Neuronal stem cell (in vitro differentiated cells): ENCODE measurements at regions not wholly inside any gene's neighbourhood (a gene's known extent, or its start where the extent isn't known, plus 50 kb on each side); places are given as distances from the start of the nearest gene placed in this dataset.
A peak's percentile ranks its signal among the peaks of the same experiment; 100 is the strongest.

Experiments
- DNase-seq: peaks from one replicate; pipeline ENCODE4 v3.0.0-alpha.2; 2013; ENCODE audit warnings: low spot score
- H2AFZ ChIP-seq: one replicate; pipeline ENCODE4 v1.6.1; 2013; ENCODE audit warnings: mild to moderate bottlenecking, low read length, inconsistent platforms
- H2AK5ac ChIP-seq: 2 replicates; pipeline ENCODE4 v1.6.1; 2013; ENCODE audit warnings: low read depth, mild to moderate bottlenecking, inconsistent platforms, low read length, moderate library complexity, mixed read lengths
- H2BK120ac ChIP-seq: 2 replicates; pipeline ENCODE4 v1.6.1; 2013; ENCODE audit warnings: low read depth, mild to moderate bottlenecking, inconsistent platforms, low read length, moderate library complexity, mixed read lengths
- H2BK12ac ChIP-seq: one replicate; pipeline ENCODE4 v1.6.1; 2013; ENCODE audit warnings: low read length, inconsistent platforms
- H2BK15ac ChIP-seq: 2 replicates; pipeline ENCODE4 v1.6.1; 2013; ENCODE audit warnings: mild to moderate bottlenecking, low read length, inconsistent platforms, mixed read lengths
- H2BK5ac ChIP-seq: one replicate; pipeline ENCODE4 v1.6.1; 2013; ENCODE audit warnings: inconsistent platforms, mild to moderate bottlenecking, low read length, moderate library complexity
- H3K14ac ChIP-seq: one replicate; pipeline ENCODE4 v1.6.1; 2013; ENCODE audit warnings: low read length, inconsistent platforms
- H3K18ac ChIP-seq: 2 replicates; pipeline ENCODE4 v1.6.1; 2013; ENCODE audit warnings: low read length, inconsistent platforms
- H3K23ac ChIP-seq: 2 replicates; pipeline ENCODE4 v1.6.1; 2013; ENCODE audit warnings: low read depth, mild to moderate bottlenecking, mixed read lengths, low read length, inconsistent platforms; ENCODE audit not compliant: poor library complexity
- H3K27ac ChIP-seq: replicated peaks from 3 replicates; pipeline ENCODE4 v1.5.1; 2013; ENCODE audit warnings: low read length, inconsistent platforms
- H3K27me3 ChIP-seq, 3 experiments: 2 replicates each; pipeline ENCODE4 v1.6.1; 2013; ENCODE audit warnings: low read length in 3 of 3, mild to moderate bottlenecking in 2 of 3, inconsistent platforms in 1 of 3, low read depth in 1 of 3, mixed read lengths in 1 of 3, moderate library complexity in 1 of 3; ENCODE audit not compliant: control insufficient read depth in 3 of 3, insufficient read depth in 3 of 3
- H3K36me3 ChIP-seq, 2 donors: replicated peaks in 1 of 2; 2 replicates each; pipeline ENCODE4 v1.6.1; 2013; ENCODE audit warnings: low read length in 2 of 2; ENCODE audit not compliant: control insufficient read depth in 2 of 2, insufficient read depth in 2 of 2
- H3K4ac ChIP-seq: 2 replicates; pipeline ENCODE4 v1.6.1; 2013; ENCODE audit warnings: inconsistent platforms, mild to moderate bottlenecking, low read length, moderate library complexity
- H3K4me1 ChIP-seq, 2 donors: 1 replicate in 1 of 2; 2 replicates in 1 of 2; pipeline ENCODE4 v1.6.1; 2013; ENCODE audit warnings: low read length in 2 of 2, low read depth in 1 of 2; ENCODE audit not compliant: control insufficient read depth in 2 of 2, insufficient read depth in 1 of 2
- H3K4me2 ChIP-seq: one replicate; pipeline ENCODE4 v1.6.1; 2013; ENCODE audit warnings: mild to moderate bottlenecking, low read length, inconsistent platforms; ENCODE audit not compliant: insufficient read depth, poor library complexity, severe bottlenecking
- H3K4me3 ChIP-seq, 2 donors: 2 replicates each; pipeline ENCODE4 v1.5.1; 2013; ENCODE audit warnings: low read length in 2 of 2, mild to moderate bottlenecking in 2 of 2, inconsistent platforms in 1 of 2, moderate library complexity in 1 of 2
- H3K79me1 ChIP-seq: one replicate; pipeline ENCODE4 v1.6.1; 2013; ENCODE audit warnings: low read depth, mild to moderate bottlenecking, inconsistent platforms, low read length, moderate library complexity
- H3K9ac ChIP-seq: one replicate; pipeline ENCODE4 v1.6.1; 2013; ENCODE audit warnings: mild to moderate bottlenecking, low read depth, low read length, inconsistent platforms; ENCODE audit not compliant: poor library complexity
- H3K9me3 ChIP-seq, 2 donors: replicated peaks in 1 of 2; 2 replicates each; pipeline versions ENCODE3 to v1.6.1; 2013; ENCODE audit warnings: low read length in 2 of 2, mild to moderate bottlenecking in 2 of 2, inconsistent platforms in 1 of 2, low read depth in 1 of 2, mixed read lengths in 1 of 2, moderate library complexity in 1 of 2; ENCODE audit not compliant: control insufficient read depth in 2 of 2, insufficient read depth in 1 of 2
- H4K8ac ChIP-seq: one replicate; pipeline ENCODE4 v1.6.1; 2013; ENCODE audit warnings: low read depth, mild to moderate bottlenecking, inconsistent platforms, low read length, moderate library complexity
- H4K91ac ChIP-seq: one replicate; pipeline ENCODE4 v1.6.1; 2013; ENCODE audit warnings: low read length, low read depth, mild to moderate bottlenecking, inconsistent platforms; ENCODE audit not compliant: poor library complexity
- WGBS, 2 donors: extraction: QIAGEN DNeasy Blood & Tissue Kit; methylation state at CpG; one replicate each; pipeline ENCODE4 v1.1.7; 2013; ENCODE audit warnings: missing lambda C conversion rate in 2 of 2, mixed read lengths in 1 of 2; ENCODE audit not compliant: insufficient read length in 2 of 2, insufficient replicate concordance in 1 of 2; ENCODE audit errors: extremely low coverage in 2 of 2; 5-methylcytosine and 5-hydroxymethylcytosine counted together

DNA sequence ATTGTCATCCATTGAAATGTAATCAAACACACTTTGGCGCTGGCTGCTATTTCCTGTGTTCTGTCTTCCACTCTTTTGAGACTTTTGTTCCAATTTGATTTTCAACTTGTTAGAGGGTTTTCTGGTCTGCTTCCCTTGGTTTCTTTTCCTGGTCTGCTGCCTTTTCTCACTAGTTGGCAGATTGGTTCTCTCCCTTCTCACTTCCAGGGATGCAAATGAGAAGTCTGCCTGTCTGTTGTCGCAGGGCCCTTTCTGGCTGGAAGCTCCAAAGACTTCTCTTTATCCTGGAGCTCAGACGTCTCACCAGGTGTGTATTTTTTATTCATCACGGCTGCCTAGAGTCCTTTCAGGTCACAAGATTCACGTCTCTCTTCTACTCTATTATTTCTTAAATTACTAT lies 84.0 kb downstream of the RPS6KA4 start:
- no peaks in the 10 kb centered on the region for H3K9me3 ChIP-seq
- no peak overlapping the region for H2AK5ac ChIP-seq
- no peak overlapping the region for H3K4ac ChIP-seq
- no peak overlapping the region for H3K4me3 ChIP-seq
- H3K27ac ChIP-seq = no peak overlapping the region
- H2BK15ac ChIP-seq = no peak overlapping the region
- no peak overlapping the region for H2BK120ac ChIP-seq
- no peak overlapping the region for H2BK12ac ChIP-seq
- no peak overlapping the region for H4K91ac ChIP-seq
- H2AFZ ChIP-seq = no peak overlapping the region
- WGBS, 2 donors = no CpG with 5 or more reads among the region's 5 CpGs
- H3K14ac ChIP-seq = no peak overlapping the region
- no peak for DNase-seq
- no peak overlapping the region for H3K9ac ChIP-seq
- no peaks in the 10 kb centered on the region for H3K36me3 ChIP-seq
- H3K79me1 ChIP-seq = no peaks in the 10 kb centered on the region
- no peak overlapping the region for H2BK5ac ChIP-seq
- H4K8ac ChIP-seq = no peak overlapping the region
- no peak overlapping the region for H3K18ac ChIP-seq
- no peak overlapping the region for H3K4me2 ChIP-seq
- no peak overlapping the region for H3K23ac ChIP-seq
- H3K27me3 ChIP-seq = peaks cover 0 to 26% (median 0%) of the 10 kb centered on the region in 3 experiments
- H3K4me1 ChIP-seq = peaks cover 0 to 6% of the 10 kb centered on the region in 2 donors

DNA sequence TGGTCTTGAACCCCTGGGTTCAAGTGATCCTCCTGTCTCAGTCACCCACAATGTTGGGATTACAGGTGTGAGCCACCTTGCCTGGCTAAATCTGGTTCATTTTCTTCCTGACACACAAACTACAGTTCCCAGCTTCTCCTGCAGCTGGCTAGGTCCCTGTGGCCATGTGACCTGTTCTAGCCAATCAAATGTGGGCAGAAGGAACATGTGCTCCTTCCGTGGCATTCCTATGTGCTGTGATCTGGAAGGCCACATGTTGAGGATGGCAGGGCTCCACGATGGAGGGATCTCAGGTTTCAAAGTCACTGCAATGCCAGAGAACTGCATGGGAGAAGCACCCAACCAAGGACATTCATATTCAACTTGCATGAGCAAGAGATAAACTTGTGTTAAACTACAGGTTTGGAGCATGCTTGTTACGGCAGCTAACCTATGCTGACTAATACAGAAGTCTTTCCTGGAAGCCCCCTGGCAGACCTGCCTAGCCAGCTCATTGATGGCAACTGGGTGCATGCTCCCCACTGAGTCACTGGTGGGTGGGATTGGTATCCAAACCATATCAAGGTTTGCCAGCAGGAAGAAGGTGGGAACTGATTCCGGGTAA lies 86.0 kb downstream of the RPS6KA4 start:
- Histone ChIP-seq H3K14ac (no peak overlapping the region), H3K9ac (no peak overlapping the region), H3K27ac (no peak overlapping the region), H2BK15ac (no peak overlapping the region), H2BK5ac (no peak overlapping the region), H3K4me1 (peaks cover 7 to 12% of the 10 kb centered on the region in 2 donors), H4K91ac (no peak overlapping the region), H2AFZ (no peak overlapping the region), H3K23ac (no peak overlapping the region), H3K4me2 (no peak overlapping the region), H3K36me3 (no peaks in the 10 kb centered on the region), H2AK5ac (no peak overlapping the region), H3K27me3 (peaks cover 0 to 36% (median 10%) of the 10 kb centered on the region in 3 experiments), H3K4me3 (no peak overlapping the region), H2BK120ac (no peak overlapping the region), H3K79me1 (no peaks in the 10 kb centered on the region), H4K8ac (no peak overlapping the region), H2BK12ac (no peak overlapping the region), H3K4ac (no peak overlapping the region), H3K9me3 (no peaks in the 10 kb centered on the region), H3K18ac (no peak overlapping the region)
- no peak for DNase-seq
- WGBS, 2 donors = no CpG with 5 or more reads among the region's 4 CpGs

- Histone ChIP-seq H3K4me1 (peaks cover 7 to 12% of the 10 kb centered on the region in 2 donors), H3K4ac (no peak overlapping the region), H3K36me3 (no peaks in the 10 kb centered on the region), H3K79me1 (no peaks in the 10 kb centered on the region), H4K8ac (no peak overlapping the region), H2BK12ac (no peak overlapping the region), H3K14ac (no peak overlapping the region), H2BK5ac (no peak overlapping the region), H3K27ac (no peak overlapping the region), H3K9me3 (no peaks in the 10 kb centered on the region), H3K9ac (no peak overlapping the region), H3K4me2 (no peak overlapping the region), H2AK5ac (no peak overlapping the region), H3K23ac (no peak overlapping the region), H3K4me3 (no peak overlapping the region), H3K27me3 (peaks cover 0 to 40% (median 10%) of the 10 kb centered on the region in 3 experiments), H4K91ac (no peak overlapping the region), H2BK15ac (no peak overlapping the region), H2BK120ac (no peak overlapping the region), H3K18ac (no peak overlapping the region), H2AFZ (no peak overlapping the region)
- WGBS, 2 donors = no CpG with 5 or more reads among the region's 4 CpGs
- DNase-seq = no peak
These were observed 86.7 kb downstream of the RPS6KA4 start for GRCh38 chr11:64445651-64446050.

GRCh38 chr11:64447831-64448598 lies 89.1 kb downstream of the RPS6KA4 start:
- Histone ChIP-seq H3K9ac (no peak overlapping the region), H3K27me3 (peaks cover 0 to 34% (median 10%) of the 10 kb centered on the region in 3 experiments), H4K91ac (no peak overlapping the region), H3K9me3 (no peaks in the 10 kb centered on the region), H2BK5ac (no peak overlapping the region), H3K36me3 (no peaks in the 10 kb centered on the region), H3K4me2 (no peak overlapping the region), H2BK12ac (no peak overlapping the region), H3K23ac (no peak overlapping the region), H2BK120ac (no peak overlapping the region), H2AK5ac (no peak overlapping the region), H3K79me1 (no peaks in the 10 kb centered on the region), H3K14ac (no peak overlapping the region), H4K8ac (no peak overlapping the region), H2AFZ (peak overlapping the region; percentile 82), H3K27ac (no peak overlapping the region), H3K4me3 (no peak overlapping the region), H3K4me1 (peaks cover 7 to 12% of the 10 kb centered on the region in 2 donors), H3K4ac (no peak overlapping the region), H2BK15ac (no peak overlapping the region), H3K18ac (no peak overlapping the region)
- no CpG with 5 or more reads among the region's 17 CpGs for WGBS, 2 donors
- DNase-seq = no peak
